ENCODE measurements at regions not wholly inside any gene's neighbourhood (a gene's known extent, or its start where the extent isn't known, plus 50 kb on each side); places are given as distances from the start of the nearest gene placed in this dataset. TPM values are rescaled to one million over a fixed set of nuclear protein-coding genes. Genes with fewer than 3 reads are reported as not detected.

- Histone ChIP-seq H3K27me3 (ENCODE audit: control insufficient read depth, insufficient read depth, low read length) (no peaks in the 10 kb centered on the region), H3K4me3 (ENCODE audit: low read depth, low read length) (no peak overlapping the region), H3K9me3 (ENCODE audit: control insufficient read depth, insufficient read depth, low read length) (no peaks in the 10 kb centered on the region), H3K27ac (ENCODE audit: low read depth, low read length) (no peak overlapping the region)
- ChIA-PET CTCF (interaction anchor here (0.6 kb wide), 1 partner anchor 641 kb away, joined by 3 read pairs; no protein-coding TSS in a partner anchor), POLR2A (no interaction called here)
- no peak for DNase-seq (ENCODE audit: low read depth, low spot score)
- TF ChIP-seq CTCF (IDR thresholded peaks at IDR 0.05; ENCODE audit: low read depth, low read length): no peak
These were observed 564.9 kb downstream of the SEMA5A start for GRCh38 chr5:8981016-8981415.

- DNase-seq (ENCODE audit: low read depth, low spot score): peak; percentile 6
These were observed 564.4 kb downstream of the SEMA5A start for GRCh38 chr5:8981496-8981895.

GRCh38 chr5:8984386-8984785, 561.5 kb downstream of the SEMA5A start:
- H3K4me3 ChIP-seq (ENCODE audit: low read depth, low read length): no peak overlapping the region
- DNase-seq (ENCODE audit: low read depth, low spot score): no peak
- ChIA-PET CTCF (interaction anchor here (0.9 to 1.1 kb wide), 2 partner anchors 9 to 76 kb away, joined by 3 to 4 read pairs; no protein-coding TSS in a partner anchor), POLR2A (no interaction called here)
- TF ChIP-seq CTCF (IDR thresholded peaks at IDR 0.05; ENCODE audit: low read depth, low read length): no peak
- H3K9me3 ChIP-seq (ENCODE audit: control insufficient read depth, insufficient read depth, low read length): no peaks in the 10 kb centered on the region
- H3K27me3 ChIP-seq (ENCODE audit: control insufficient read depth, insufficient read depth, low read length): no peaks in the 10 kb centered on the region
- no peak overlapping the region for H3K27ac ChIP-seq (ENCODE audit: low read depth, low read length)

More at GRCh38 chr5:8981496-8981895, 564.4 kb downstream of the SEMA5A start:
- TF ChIP-seq CTCF (IDR thresholded peaks at IDR 0.05; ENCODE audit: low read depth, low read length): peak; percentile 6; the same call in 1 of the 2 replicates
- H3K27me3 ChIP-seq (ENCODE audit: control insufficient read depth, insufficient read depth, low read length): no peaks in the 10 kb centered on the region
- ChIA-PET POLR2A (no interaction called here), CTCF (no interaction called here)
- H3K4me3 ChIP-seq (ENCODE audit: low read depth, low read length): no peak overlapping the region
- H3K9me3 ChIP-seq (ENCODE audit: control insufficient read depth, insufficient read depth, low read length): no peaks in the 10 kb centered on the region
- H3K27ac ChIP-seq (ENCODE audit: low read depth, low read length): no peak overlapping the region

Small RNAs in the stretch of these regions (small RNA-seq; reads per million reads assigned to genes)
- gene AC091895.1 (ENCODE audit: insufficient read length, low read depth) (not detected), gene AC091912.1 (ENCODE audit: insufficient read length, low read depth) (not detected), gene AC091912.2 (ENCODE audit: insufficient read length, low read depth) (not detected), gene AC091932.2 (ENCODE audit: insufficient read length, low read depth) (not detected), gene AC091932.4 (ENCODE audit: insufficient read length, low read depth) (not detected), gene AC091953.1 (ENCODE audit: insufficient read length, low read depth) (not detected), gene AC091953.2 (ENCODE audit: insufficient read length, low read depth) (not detected), gene AC091953.3 (ENCODE audit: insufficient read length, low read depth) (not detected), gene AC091953.5 (ENCODE audit: insufficient read length, low read depth) (not detected), gene AC091965.3 (ENCODE audit: insufficient read length, low read depth) (not detected), gene RNU1-76P (ENCODE audit: insufficient read length, low read depth) (not detected)

Data from AG04450 (cell line).